ENCODE measurements at regions not wholly inside any gene's neighbourhood (a gene's known extent, or its start where the extent isn't known, plus 50 kb on each side); places are given as distances from the start of the nearest gene placed in this dataset.

- dilution Hi-C loops (cut with MboI; ENCODE audit: extremely low pct_ligation_motif_present, low sequenced_read_pairs) (no loop called here), intact Hi-C loops (cut with micrococcal nuclease) (no loop called here)
- Histone ChIP-seq H3K36me3 (ENCODE audit: control insufficient read depth in 2 of 2, extremely low read depth in 1 of 2, insufficient read depth in 2 of 2, low read length in 2 of 2) (no peaks in the 10 kb centered on the region), H4K20me1 (replicated peaks; ENCODE audit: control insufficient read depth, extremely low read depth, insufficient read depth, low read length) (no peaks in the 10 kb centered on the region), H3K9ac (replicated peaks; ENCODE audit: extremely low read depth, insufficient read depth, low read length) (no peak overlapping the region), H3K4me1 (ENCODE audit: control insufficient read depth, extremely low read depth, insufficient read depth, low read length) (no peaks in the 10 kb centered on the region), H3K27me3 (ENCODE audit: control insufficient read depth in 2 of 2, insufficient read depth in 2 of 2, low read length in 2 of 2) (no peaks in the 10 kb centered on the region), H3K9me3 (replicated peaks; ENCODE audit: control insufficient read depth, insufficient read depth, low read length) (no peaks in the 10 kb centered on the region), H3K4me2 (ENCODE audit: insufficient read depth, low read length) (no peak overlapping the region), H2AFZ (ENCODE audit: low read depth, low read length) (no peak overlapping the region), H3K27ac (ENCODE audit: insufficient read depth, low read depth, low read length) (no peak overlapping the region), H3K4me3 (replicated peaks in 1 of 3; ENCODE audit: insufficient read depth in 1 of 3, low read depth in 1 of 3, low read length in 3 of 3) (no peak overlapping the region), H3K79me2 (ENCODE audit: control insufficient read depth, insufficient read depth, low read length) (no peaks in the 10 kb centered on the region), H3K9me1 (replicated peaks; ENCODE audit: control insufficient read depth, extremely low read depth, insufficient read depth, low read length) (no peaks in the 10 kb centered on the region)
- BruUV-seq (replicated peaks): no TSS peak
- no peak for DNase-seq (ENCODE audit: low read depth, low spot score)
- ChIA-PET POLR2A (no interaction called here), CTCF (interaction anchor here (1.2 kb wide), 1 partner anchor 105 kb away, joined by 3 read pairs; no protein-coding TSS in a partner anchor)
- no peak for TF ChIP-seq FOS (IDR thresholded peaks at IDR 0.05; ENCODE audit: borderline replicate concordance, insufficient read depth, low read length)
- TF ChIP-seq JUN (IDR thresholded peaks at IDR 0.05; ENCODE audit: borderline replicate concordance, insufficient read depth, insufficient read length, low read depth): no peak
- FAIRE-seq: no peak
These were observed 555.4 kb upstream of the PITX2 start for GRCh38 chr4:111178231-111178630.

- Histone ChIP-seq H3K9me1 (replicated peaks; ENCODE audit: control insufficient read depth, extremely low read depth, insufficient read depth, low read length) (no peaks in the 10 kb centered on the region), H3K27ac (ENCODE audit: insufficient read depth, low read depth, low read length) (no peak overlapping the region), H2AFZ (ENCODE audit: low read depth, low read length) (no peak overlapping the region), H3K4me2 (ENCODE audit: insufficient read depth, low read length) (no peak overlapping the region), H3K4me1 (ENCODE audit: control insufficient read depth, extremely low read depth, insufficient read depth, low read length) (no peaks in the 10 kb centered on the region), H4K20me1 (replicated peaks; ENCODE audit: control insufficient read depth, extremely low read depth, insufficient read depth, low read length) (no peaks in the 10 kb centered on the region), H3K9ac (replicated peaks; ENCODE audit: extremely low read depth, insufficient read depth, low read length) (no peak overlapping the region), H3K4me3 (replicated peaks in 1 of 3; ENCODE audit: insufficient read depth in 1 of 3, low read depth in 1 of 3, low read length in 3 of 3) (no peak overlapping the region), H3K27me3 (ENCODE audit: control insufficient read depth in 2 of 2, insufficient read depth in 2 of 2, low read length in 2 of 2) (no peaks in the 10 kb centered on the region), H3K79me2 (ENCODE audit: control insufficient read depth, insufficient read depth, low read length) (no peaks in the 10 kb centered on the region), H3K9me3 (replicated peaks; ENCODE audit: control insufficient read depth, insufficient read depth, low read length) (no peaks in the 10 kb centered on the region), H3K36me3 (ENCODE audit: control insufficient read depth in 2 of 2, extremely low read depth in 1 of 2, insufficient read depth in 2 of 2, low read length in 2 of 2) (no peaks in the 10 kb centered on the region)
- FAIRE-seq (no peak), DNase-seq (ENCODE audit: low read depth, low spot score) (no peak)
- dilution Hi-C loops (cut with MboI; ENCODE audit: extremely low pct_ligation_motif_present, low sequenced_read_pairs): no loop called here
- intact Hi-C loops (cut with micrococcal nuclease): no loop called here
- no TSS peak for BruUV-seq (replicated peaks)
- ChIA-PET CTCF (interaction anchor here (1.0 kb wide), 1 partner anchor 27 kb away, joined by 3 read pairs; no protein-coding TSS in a partner anchor), POLR2A (no interaction called here)
- no peak for TF ChIP-seq FOS (IDR thresholded peaks at IDR 0.05; ENCODE audit: borderline replicate concordance, insufficient read depth, low read length)
- no peak for TF ChIP-seq GATA2 (IDR thresholded peaks at IDR 0.05; ENCODE audit: insufficient read depth, insufficient read length, low read depth, low read length)
- TF ChIP-seq EZH2 (IDR thresholded peaks at IDR 0.05; ENCODE audit: borderline replicate concordance, low read depth, low read length, severe bottlenecking): no peak
These were observed 564.2 kb upstream of the PITX2 start for GRCh38 chr4:111187108-111187507.

Measured in endothelial cell of umbilical vein (primary cell).